HG03196 (cell line): ENCODE measurements at regions not wholly inside any gene's neighbourhood (a gene's known extent, or its start where the extent isn't known, plus 50 kb on each side); places are given as distances from the start of the nearest gene placed in this dataset.
"Not testable (repeated sequence)": the region's sequence is repeated elsewhere in the genome, so short reads cannot be mapped to it uniquely, and the experiment has no call there.

ENCODE experiments used
- ATAC-seq: cut with Tn5 transposase; IDR thresholded peaks from one replicate; pipeline ENCODE4 v1.9.1; 2021; ENCODE audit not compliant: unreplicated experiment

DNA sequence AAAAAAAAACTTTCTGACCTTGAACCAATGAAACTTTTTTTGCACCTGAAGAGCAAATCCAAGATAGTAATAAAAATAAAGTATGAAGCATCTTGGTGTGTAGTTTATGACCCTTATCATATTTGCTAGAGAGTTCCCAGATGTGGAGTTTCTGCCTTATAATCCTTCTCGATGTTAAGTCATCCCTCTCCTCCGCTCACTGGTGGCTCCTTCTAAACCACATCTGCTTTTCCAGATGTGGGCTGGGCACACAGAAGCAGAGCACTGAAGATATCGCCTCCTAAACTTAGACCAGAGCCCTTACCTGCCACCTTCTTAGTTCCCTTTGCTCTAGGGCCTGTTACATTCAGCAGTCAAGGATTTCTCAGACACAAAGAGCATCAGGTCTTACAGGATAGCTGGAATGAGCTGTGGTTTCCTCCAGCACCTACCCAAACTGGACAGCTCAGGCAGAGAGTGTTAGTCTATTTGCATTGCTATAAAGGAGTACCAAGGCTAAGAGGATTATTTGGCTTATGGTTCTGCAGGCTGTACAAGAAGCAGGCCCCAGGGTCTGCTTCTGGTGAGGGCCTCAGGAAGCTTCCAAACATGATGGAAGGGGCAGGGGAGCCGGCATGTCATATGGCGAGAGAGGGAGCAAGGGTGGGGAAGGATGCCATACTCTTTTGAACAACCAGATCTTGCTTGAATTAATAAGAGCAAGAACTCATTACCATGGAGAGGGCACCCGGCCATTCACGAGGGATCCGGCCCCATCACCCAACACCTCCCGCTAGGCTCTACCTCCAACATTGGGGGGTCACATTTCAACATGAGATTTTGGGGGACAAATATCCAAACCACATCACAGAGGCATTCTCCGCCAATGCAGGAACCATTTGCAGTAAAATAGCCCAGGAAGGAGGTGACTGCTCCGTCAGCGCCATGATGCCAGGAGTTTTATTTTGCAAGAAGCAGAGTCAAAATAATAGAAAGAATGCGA, 75.6 kb upstream of the HELT start:
- ATAC-seq, result no peak

DNA sequence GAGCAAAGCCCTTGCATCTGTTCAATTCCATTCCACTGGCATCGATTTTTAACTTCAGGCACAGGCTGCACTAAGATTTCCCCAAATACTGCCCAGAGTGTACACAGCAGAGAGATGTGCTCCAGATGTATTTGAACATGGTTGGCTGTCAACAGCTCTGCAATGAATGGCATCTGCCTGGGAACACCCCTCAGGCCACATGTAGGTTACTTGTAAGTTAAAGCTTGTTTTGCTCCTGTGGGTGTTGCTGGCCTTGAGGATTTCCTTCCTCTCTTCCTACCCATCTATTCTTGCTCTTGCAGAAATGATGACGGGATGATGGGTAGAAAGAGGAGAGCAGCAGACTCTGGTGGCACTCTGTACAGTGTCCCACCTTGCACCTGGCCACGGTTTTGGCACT, 69.3 kb upstream of the HELT start:
- ATAC-seq, result no peak

DNA sequence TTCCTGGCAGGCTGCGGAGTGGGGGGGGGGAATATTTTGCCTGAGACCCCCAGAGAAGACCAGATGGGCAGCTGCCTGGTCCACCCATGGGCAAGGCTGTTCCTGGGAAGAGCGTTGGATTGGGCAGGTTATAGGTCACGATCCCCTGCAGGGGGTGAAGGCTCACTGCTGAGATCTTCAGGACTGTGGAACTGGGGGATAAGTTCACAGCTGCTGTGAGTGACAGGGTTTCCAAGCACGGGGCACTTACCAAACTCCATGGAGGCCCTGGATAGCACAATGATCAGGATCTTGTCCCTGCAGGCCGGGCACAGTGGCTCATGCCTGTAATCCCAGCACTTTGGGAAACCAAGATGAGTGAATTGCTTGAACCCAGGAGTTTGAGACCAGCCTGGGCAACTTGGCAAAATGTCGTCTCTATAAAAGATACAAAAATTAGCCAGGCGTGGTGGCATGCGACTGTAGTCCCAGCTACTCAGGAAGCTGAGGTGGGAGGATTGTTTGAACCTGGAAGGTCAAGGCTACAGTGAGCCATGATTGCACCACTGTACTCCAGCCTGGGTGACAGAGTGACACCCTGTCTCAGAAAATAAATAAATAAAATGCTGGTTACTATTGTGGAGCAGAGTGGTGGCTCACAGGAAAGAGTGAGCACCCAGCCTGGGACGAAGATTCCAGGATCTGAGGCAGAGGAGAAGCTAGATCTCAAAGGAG, 68.0 kb upstream of the HELT start:
- no peak for ATAC-seq

DNA sequence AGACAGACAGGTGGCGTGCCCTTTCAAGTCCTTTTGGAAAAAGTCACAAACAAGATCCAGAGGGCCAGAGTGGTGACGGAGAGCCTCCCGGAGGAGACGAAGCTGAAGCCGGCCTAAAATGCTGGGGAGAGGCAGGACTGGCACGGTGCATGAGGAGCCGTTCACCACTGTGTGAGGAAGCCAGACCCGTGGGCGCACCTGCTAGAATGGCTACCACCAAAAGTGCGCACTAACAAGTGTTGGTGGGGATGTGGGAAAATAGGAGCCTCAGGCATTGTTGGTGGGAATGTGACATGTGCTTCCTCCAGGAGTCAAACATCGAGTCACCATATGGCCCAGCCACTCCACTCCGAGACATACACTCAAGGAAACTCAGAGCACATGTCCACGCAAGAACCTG, 67.4 kb upstream of the HELT start:
- no peak for ATAC-seq

DNA sequence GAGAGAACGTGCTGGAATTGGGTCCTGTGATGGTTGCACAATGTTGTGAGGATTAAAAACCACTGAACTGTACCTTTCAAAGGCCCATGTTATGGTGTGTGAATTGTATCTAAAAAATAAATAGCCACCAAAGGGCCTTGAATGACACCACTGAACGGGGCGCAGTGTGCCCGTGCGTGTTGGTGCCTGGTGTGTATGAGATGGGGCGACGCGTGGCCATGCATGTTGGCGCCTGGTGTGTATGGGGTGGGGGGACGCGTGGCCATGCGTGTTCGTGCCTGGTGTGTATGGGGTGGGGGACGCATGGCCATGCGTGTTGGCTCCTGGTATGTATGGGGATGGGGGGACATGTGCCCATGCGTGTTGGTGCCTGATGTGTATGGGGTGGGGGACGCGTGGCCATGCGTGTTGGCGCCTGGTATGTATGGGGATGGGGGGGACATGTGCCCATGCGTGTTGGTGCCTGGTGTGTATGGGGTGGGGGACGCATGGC, 66.6 kb upstream of the HELT start:
- ATAC-seq, result no peak

DNA sequence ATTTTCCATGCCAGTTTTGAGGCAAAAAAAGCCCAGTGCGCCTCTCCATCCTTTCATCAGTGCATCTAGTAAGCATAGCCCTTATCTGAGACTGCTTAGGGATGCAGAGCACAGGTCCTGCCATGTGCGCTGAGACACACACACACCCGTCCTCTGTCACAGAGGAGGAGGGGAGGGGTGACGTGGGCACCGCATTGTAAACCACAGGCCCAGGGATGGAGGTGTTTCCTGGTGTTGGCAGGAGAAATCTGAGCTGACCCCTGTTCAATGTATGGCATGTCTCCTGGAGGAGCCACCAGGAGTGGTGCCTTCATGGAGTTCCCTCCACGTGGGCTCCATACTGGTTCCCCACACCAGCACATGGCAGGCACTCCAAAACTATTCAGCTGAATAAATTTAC, 65.8 kb upstream of the HELT start:
- ATAC-seq, result no peak

DNA sequence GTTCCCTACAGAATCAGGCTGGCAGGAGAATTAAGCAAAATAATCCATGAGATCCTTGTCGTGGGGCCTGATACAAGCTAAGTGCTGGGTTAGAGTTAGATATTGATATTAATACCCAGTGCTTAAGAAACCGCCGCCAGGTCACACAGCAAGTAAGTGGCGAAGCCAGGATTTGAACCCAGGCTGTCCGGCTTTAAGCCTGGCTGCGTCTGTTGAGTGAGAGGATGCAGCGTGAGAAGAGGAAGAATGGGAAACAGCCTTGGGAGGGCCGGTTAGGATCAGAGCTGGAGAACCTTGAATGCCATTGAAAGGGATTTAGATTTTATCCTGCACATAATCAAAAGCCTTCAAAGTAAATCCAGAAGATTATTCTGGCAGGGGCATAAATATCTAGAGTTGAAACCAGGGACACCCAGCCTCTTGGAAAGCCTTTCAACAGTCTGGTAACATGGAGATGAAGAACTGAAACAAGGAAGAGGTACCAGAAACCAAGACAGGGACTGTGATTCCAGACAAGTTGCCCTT, 64.8 kb upstream of the HELT start:
- ATAC-seq, result no peak

DNA sequence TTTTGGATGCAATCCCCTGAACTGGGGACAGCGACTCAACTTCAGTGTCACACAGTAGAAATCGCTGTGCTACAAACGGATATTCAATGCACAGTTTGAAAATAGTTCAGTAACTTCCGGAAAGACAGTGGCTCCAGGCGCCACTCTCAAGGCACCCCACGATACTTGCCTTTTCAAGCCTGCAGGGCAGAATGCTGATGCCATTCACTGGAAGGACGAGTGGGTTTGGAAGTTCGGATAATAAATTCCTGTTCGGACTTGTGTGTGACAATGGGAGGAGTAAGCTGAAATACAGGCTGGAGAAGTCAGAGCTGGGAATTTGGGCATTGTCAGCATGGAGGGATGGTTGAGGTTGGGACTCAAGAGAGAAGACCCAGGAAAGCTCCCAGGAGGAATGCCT, 64.3 kb upstream of the HELT start:
- no peak for ATAC-seq

DNA sequence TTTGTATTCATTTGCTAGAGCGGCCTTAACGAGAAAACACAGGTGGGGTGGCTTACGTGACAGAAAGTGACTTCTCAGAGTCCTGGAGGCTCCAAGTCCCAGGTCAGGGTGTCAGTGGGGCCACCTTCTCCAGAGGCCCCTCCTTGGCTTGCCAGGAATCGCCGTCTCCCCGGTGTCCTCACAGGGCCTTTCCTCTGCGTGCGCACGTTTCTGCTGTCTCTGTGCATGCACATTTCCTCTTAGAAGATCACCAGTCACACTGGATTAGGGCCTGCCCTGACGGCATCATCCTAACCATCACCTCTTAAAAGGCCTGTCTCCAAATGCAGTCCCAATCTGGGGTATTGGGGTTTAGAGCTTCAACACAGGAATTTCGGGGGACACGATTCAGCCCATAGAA, 63.8 kb upstream of the HELT start:
- ATAC-seq, result no peak

DNA sequence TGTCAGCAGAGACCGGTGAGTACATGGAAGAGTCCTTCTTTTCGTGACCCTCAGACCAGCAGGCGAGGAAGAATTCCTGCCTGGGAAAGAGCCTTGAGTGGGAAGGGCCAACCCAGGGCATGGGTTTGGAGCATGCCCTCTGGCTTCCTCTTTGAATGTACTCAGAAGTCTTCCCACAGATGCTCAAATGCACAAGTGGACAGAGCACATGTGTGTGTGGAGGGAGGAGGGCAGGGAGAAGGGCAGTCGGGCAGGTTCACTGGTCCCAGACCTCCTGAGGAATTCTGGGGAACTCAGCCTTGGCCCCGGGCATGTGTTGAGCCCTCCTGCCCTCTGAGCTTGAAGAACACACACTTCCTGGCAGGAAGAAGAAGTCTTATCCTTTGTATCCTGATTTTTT, 63.2 kb upstream of the HELT start:
- no peak for ATAC-seq

DNA sequence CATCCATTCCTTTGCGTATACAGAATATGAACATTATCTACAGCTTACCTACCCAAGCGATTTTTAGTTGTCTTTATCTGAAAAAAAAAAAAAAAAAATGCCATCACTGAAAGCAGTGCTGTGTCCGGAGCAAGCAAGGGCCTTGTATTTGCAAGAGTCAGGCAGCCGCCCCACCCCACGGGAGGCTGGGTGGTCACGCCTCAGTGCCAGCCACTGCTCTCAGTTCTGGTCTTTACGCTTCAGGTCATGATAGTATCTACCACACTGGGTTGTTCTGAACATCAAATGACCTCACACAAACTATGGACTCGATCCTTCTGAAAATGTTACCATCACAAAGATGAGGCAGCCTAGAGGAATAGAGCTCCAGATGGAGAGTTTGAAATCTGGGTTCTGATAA, 62.7 kb upstream of the HELT start:
- ATAC-seq, result no peak

DNA sequence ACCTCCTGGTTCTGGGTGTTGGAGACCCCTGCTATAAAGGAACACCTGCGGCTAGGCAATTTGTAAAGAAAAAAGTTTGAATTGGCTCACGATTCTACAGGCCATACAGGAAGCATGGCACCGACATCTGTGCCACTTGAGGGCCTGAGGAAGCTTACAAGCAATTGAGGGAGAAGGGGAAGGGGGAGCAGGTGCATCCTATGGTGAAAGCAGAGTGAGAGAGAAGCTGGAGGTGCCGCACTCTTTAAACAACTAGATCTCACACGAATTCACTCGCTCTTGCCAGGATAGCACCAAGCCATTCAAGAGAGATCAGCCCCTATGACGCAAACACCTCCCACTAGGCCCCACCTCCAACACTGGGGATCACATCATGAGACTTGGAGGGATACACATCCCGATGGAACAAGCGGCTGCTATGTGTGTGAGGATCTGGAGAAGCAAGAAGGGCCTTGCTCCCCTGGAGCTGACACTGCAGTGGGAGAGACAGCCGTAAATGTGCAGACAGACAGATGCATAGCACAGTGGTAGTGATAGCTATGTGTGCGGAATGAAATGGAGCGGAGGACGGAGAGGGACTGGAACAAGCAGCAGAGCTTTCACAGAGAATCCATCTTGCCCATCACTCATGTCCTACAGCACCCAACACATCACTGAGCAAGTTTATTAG, 60.7 kb upstream of the HELT start:
- ATAC-seq, result no peak

DNA sequence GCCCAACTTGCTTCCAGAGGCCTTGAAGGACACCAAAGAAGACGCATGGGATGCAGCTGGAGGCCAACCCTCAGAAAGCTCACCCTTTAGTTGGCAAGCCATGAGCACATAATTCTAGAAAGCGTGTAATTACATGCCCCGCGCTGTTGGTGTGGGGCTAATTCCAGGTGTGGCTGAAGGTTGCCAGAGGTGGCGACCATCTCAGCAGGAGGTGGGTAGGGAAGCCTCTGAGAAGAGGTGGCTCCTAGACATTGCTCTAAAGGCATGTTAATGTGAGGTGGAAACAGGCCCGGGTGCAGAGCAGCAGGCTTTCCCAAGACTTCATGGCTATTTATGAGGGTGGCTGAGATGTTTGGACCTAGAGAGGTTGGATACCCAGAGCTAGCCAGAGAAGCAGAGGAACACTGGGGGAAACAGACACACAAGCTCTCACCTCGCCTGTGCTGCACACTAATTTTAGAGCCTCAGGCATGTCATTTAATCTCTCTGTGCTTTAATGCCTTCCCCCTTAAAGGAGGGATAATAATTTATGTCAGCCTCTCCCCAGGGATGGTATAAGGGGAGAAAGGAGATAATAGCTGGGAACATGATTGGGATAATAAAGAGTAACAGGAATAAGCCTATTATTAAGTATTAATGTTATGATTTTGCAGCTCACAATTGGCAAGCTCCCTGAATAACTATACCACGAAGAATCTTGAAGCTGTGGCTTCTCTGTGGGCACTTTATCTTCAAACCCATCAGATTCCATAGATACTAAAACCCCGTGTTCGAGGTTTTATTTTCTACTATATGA, 60.0 kb upstream of the HELT start:
- no peak for ATAC-seq

DNA sequence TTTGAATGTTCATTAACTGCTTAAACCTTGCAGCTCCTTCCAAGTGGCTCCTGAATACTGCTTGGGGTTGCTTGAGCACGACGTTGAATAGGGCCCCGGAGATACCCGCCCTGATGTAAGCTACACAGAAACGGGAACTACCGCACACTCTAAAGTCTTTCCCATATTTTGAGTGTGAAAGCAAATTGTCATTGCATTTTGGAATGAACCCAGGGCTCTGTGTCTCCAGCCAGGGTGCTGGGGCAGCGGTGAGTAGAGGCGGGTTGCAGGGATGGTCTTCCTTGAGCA, 59.4 kb upstream of the HELT start:
- no peak for ATAC-seq

DNA sequence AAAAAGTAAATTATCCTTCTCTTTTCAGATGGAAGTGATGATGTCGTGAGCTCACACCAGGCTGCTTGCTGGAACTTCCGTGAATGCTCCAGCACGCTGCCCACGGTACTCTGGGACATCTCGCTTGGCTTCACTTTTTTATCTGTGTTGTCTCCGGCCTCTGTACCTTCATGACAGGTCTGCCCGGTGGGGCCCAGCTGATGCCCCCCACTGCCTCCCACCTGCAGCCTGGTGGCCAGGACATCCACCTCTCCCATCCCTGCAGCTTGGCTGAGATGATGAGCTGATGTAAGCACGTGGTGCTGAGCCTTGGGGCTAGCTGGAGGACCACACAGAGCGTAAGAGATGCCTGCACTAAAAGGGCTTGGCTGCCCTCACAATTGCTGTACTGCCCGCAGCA, 59.0 kb upstream of the HELT start:
- ATAC-seq, result no peak

DNA sequence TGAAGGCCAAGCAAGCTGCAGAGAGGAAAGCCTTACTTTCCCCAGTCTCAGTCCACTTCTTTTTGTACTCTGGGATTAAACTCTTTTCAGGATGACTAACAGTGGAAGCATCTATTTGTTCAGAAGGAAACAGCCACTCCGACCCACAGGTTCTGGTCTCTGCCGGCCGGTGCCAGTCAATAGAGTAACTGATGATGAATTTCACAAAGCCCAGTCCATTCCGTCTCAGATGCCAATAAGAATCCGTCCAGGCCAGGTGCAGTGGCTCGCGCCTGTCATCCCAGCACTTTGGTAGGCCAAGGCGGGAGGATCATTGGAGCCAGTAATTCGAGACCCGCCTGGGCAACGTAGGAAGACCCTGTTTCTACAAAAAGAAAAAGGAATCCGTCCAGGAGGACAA, 58.5 kb upstream of the HELT start:
- ATAC-seq, result no peak

DNA sequence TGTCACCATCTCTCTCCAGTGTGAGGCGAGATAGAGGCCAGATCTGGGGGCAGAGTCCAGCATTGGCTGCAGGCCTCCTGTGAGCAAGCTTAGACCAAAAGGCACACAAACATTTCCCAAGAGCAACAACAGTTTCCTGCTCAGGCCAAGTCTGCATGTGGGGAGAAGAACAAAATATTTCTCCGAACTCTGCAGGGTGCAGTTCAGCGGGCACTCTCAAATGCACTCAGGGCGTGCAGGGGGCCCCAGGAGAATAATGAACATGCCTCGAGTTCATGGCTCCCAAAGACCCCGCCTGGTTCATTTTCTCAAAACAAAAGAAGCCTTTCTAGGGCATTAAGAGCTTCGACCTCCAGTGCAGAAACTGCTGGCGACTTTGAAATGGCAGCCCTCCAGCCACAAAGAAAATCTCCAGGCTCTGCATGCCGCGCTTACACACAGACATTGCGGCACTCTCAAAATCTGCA, 57.8 kb upstream of the HELT start:
- ATAC-seq, result no peak

DNA sequence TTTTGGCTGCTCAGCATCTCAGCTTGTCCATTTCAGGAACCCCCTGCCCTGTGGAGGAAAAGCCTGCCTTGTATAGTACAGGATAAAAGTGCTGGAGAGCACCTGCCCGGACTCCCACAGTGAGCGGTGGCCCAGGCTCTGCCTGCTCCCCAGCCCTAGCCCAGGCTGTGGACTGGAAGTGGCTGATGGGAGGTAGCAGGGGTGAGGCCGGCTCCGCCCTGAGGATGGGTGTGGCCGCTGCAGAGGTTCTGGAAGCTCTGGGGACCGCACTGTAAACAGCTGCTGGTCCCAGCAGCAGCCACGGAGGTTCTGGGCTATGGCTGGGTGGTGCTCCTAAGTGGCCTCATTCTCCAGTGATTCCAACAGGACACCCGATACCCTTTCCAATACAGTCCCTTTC, 56.6 kb upstream of the HELT start:
- no peak for ATAC-seq

DNA sequence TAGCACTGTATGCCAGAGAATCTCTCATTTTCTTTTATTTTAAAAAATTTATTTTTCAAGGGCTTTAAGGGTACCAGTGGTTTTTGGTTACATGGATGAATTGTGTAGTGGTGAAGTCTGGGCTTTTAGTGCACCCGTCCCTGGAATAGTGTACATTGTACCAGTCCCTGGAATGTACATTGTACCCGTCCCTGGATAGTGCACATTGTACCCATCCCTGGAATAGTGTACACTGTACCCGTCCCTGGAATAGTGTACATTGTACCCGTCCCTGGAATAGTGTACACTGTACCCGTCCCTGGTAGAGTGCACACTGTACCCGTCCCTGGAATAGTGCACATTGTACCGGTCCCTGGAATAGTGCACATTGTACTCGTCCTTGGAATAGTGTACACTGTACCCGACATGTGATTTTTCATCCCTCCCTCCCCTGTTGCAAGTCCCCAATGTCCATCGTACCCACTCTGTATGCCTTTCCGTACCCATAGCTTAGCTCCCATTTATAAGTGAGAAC, 56.1 kb upstream of the HELT start:
- no peak for ATAC-seq

DNA sequence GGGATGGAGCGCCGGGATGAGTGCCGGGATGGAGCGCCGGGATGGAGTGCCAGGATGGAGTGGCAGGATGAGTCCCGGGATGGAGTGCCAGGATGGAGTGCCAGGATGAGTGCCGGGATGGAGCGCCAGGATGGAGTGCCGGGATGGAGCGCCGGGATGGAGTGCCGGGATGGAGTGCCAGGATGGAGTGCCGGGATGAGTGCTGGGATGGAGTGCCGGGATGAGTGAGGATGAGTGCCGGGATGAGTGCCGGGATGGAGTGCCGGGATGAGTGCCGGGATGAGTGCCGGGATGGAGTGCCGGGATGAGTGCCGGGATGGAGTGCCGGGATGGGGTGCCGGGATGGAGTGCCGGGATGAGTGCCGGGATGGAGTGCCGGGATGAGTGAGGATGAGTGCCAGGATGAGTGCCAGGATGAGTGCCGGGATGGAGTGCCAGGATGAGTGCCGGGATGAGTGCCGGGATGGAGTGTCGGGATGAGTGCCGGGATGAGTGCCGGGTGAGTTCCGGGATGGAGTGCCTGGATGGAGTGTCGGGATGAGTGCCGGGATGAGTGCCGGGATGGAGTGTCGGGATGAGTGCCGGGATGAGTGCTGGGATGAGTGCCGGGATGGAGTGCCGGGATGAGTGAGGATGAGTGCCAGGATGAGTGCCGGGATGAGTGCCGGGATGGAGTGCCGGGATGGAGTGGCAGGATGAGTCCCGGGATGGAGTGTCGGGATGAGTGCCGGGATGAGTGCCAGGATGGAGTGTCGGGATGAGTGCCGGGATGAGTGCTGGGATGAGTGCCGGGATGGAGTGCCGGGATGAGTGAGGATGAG, 52.9 kb upstream of the HELT start:
- ATAC-seq, result not testable (repeated sequence)
